H1 (cell line): ENCODE measurements at regions not wholly inside any gene's neighbourhood (a gene's known extent, or its start where the extent isn't known, plus 50 kb on each side); places are given as distances from the start of the nearest gene placed in this dataset.

Experiments
- CTCF ChIA-PET: fragments of 300-600 bp; sonication (Branson Sonifier 250); formaldehyde crosslinking; loops from one replicate; lab custom pipeline; 2021; ENCODE audit not compliant: partially characterized antibody; lab: Charles Lee
- POLR2A ChIA-PET: fragments of 300-600 bp; sonication (Branson Sonifier 250); formaldehyde crosslinking; loops from one replicate; lab custom pipeline; 2021; ENCODE audit warnings: inconsistent platforms; ENCODE audit not compliant: partially characterized antibody; lab: Charles Lee
- DNase-seq, 2 experiments: peaks; one replicate each; pipeline versions ENCODE4 v3.0.0 to v3.0.0-alpha.2; 2010 to 2022; ENCODE audit warnings: low spot score in 2 of 2, low read depth in 1 of 2, mixed read lengths in 1 of 2
- FAIRE-seq: peaks from 2 replicates; lab custom pipeline; 2011; peaks lifted over from hg19 to GRCh38; lab: Jason Lieb, UNC
- H2AFZ ChIP-seq: 2 replicates; pipeline ENCODE4 v1.8.1; 2012; ENCODE audit warnings: low read length, inconsistent platforms
- H2AK5ac ChIP-seq: 2 replicates; pipeline ENCODE4 v1.6.1; 2013; ENCODE audit warnings: low read depth, low read length
- H2BK120ac ChIP-seq: replicated peaks from 2 replicates; pipeline ENCODE3; 2013; ENCODE audit warnings: low read depth, low read length, inconsistent platforms
- H2BK12ac ChIP-seq: 2 replicates; pipeline ENCODE4 v1.6.1; 2013; ENCODE audit warnings: low read depth, low read length
- H2BK15ac ChIP-seq: 2 replicates; pipeline ENCODE4 v1.6.1; 2013; ENCODE audit warnings: low read length
- H2BK20ac ChIP-seq: 2 replicates; pipeline ENCODE4 v1.6.1; 2013; ENCODE audit warnings: low read length
- H2BK5ac ChIP-seq: 2 replicates; pipeline ENCODE4 v1.6.1; 2013; ENCODE audit warnings: low read depth, low read length
- H3K14ac ChIP-seq: 2 replicates; pipeline ENCODE4 v1.6.1; 2013; ENCODE audit warnings: inconsistent platforms; ENCODE audit not compliant: insufficient read length
- H3K18ac ChIP-seq: 2 replicates; pipeline ENCODE4 v1.6.1; 2013; ENCODE audit warnings: low read length; ENCODE audit errors: extremely low read depth
- H3K23ac ChIP-seq: 2 replicates; pipeline ENCODE4 v1.6.1; 2013; ENCODE audit warnings: inconsistent platforms; ENCODE audit not compliant: insufficient read length
- H3K23me2 ChIP-seq: 2 replicates; pipeline ENCODE4 v1.6.1; 2013; ENCODE audit warnings: low read depth, low read length
- H3K27ac ChIP-seq: 2 replicates; pipeline ENCODE4 v1.6.1; 2011; ENCODE audit warnings: low read depth, low read length, inconsistent platforms
- H3K27me3 ChIP-seq, 4 experiments: replicated peaks in 1 of 4; 1 replicate in 1 of 4; 2 replicates in 3 of 4; pipeline versions ENCODE4 v1.6.1 to v1.8.1; 2011 to 2013; ENCODE audit warnings: low read length in 3 of 4, mild to moderate bottlenecking in 3 of 4, inconsistent platforms in 2 of 4, mixed read lengths in 2 of 4, moderate library complexity in 1 of 4; ENCODE audit not compliant: control insufficient read depth in 3 of 4, insufficient read depth in 3 of 4; ENCODE audit errors: extremely low read depth in 1 of 4
- H3K36me3 ChIP-seq, 4 experiments: 2 replicates each; pipeline versions ENCODE4 v1.6.1 to v1.8.1; 2011 to 2013; ENCODE audit warnings: mild to moderate bottlenecking in 4 of 4, low read length in 3 of 4, moderate library complexity in 2 of 4, control low read depth in 1 of 4, inconsistent platforms in 1 of 4; ENCODE audit not compliant: insufficient read depth in 4 of 4, control insufficient read depth in 2 of 4
- H3K4ac ChIP-seq: replicated peaks from 2 replicates; pipeline ENCODE3; 2013; ENCODE audit warnings: low read length, low read depth, mixed read lengths, inconsistent platforms; ENCODE audit not compliant: insufficient read length
- H3K4me1 ChIP-seq, 4 experiments: replicated peaks in 1 of 4; 1 replicate in 1 of 4; 2 replicates in 3 of 4; pipeline versions ENCODE4 v1.6.1 to v1.8.1; 2011 to 2013; ENCODE audit warnings: low read length in 3 of 4, inconsistent platforms in 2 of 4, mixed read lengths in 1 of 4; ENCODE audit not compliant: insufficient read depth in 4 of 4, control insufficient read depth in 3 of 4
- H3K4me2 ChIP-seq, 2 experiments: 2 replicates each; pipeline versions ENCODE4 v1.6.1 to v1.8.1; 2011 to 2013; ENCODE audit warnings: low read depth in 2 of 2, low read length in 2 of 2, control low read depth in 1 of 2, inconsistent platforms in 1 of 2, mild to moderate bottlenecking in 1 of 2; ENCODE audit not compliant: insufficient read depth in 1 of 2
- H3K4me3 ChIP-seq, 4 experiments: fragments of 200-600, 300-600 bp in 1 of 4; sonication (generic), shearing (Covaris generic), sonication (Bioruptor Twin) in 1 of 4; 2 replicates each; pipeline versions ENCODE4 v1.5.1 to v1.8.1; 2011 to 2016; ENCODE audit warnings: low read length in 4 of 4, low read depth in 3 of 4, control low read depth in 2 of 4, inconsistent platforms in 2 of 4, mild to moderate bottlenecking in 2 of 4, mixed read lengths in 1 of 4, moderate library complexity in 1 of 4; ENCODE audit not compliant: insufficient read depth in 2 of 4; ENCODE audit errors: extremely low read depth in 1 of 4
- H3K56ac ChIP-seq: replicated peaks from 2 replicates; pipeline ENCODE3; 2013; ENCODE audit warnings: low read depth, mild to moderate bottlenecking, mixed read lengths, low read length, inconsistent platforms; ENCODE audit not compliant: insufficient read length
- H3K79me1 ChIP-seq: 2 replicates; pipeline ENCODE4 v1.6.1; 2013; ENCODE audit warnings: low read depth, low read length, control low read depth
- H3K79me2 ChIP-seq, 2 experiments: 2 replicates each; pipeline versions ENCODE4 v1.6.1 to v1.8.1; 2012 to 2013; ENCODE audit warnings: low read length in 2 of 2, mild to moderate bottlenecking in 2 of 2, inconsistent platforms in 1 of 2; ENCODE audit not compliant: insufficient read depth in 2 of 2, control insufficient read depth in 1 of 2
- H3K9ac ChIP-seq, 4 experiments: replicated peaks in 1 of 4; 1 replicate in 1 of 4; 2 replicates in 3 of 4; pipeline versions ENCODE4 v1.6.1 to v1.8.1; 2011 to 2013; ENCODE audit warnings: low read depth in 3 of 4, low read length in 3 of 4, control low read depth in 2 of 4, mild to moderate bottlenecking in 2 of 4, moderate library complexity in 2 of 4, inconsistent platforms in 1 of 4; ENCODE audit errors: extremely low read depth in 1 of 4
- H3K9me3 ChIP-seq, 2 experiments: 2 replicates each; pipeline versions ENCODE4 v1.6.1 to v1.8.1; 2012 to 2013; ENCODE audit warnings: mild to moderate bottlenecking in 2 of 2, moderate library complexity in 2 of 2, control low read depth in 1 of 2, inconsistent platforms in 1 of 2, low read depth in 1 of 2, low read length in 1 of 2, mixed read lengths in 1 of 2; ENCODE audit not compliant: insufficient read depth in 2 of 2
- H4K20me1 ChIP-seq, 2 experiments: replicated peaks in 1 of 2; 2 replicates each; pipeline versions ENCODE3 to v1.8.1; 2011 to 2013; ENCODE audit warnings: inconsistent platforms in 2 of 2, low read length in 2 of 2, mild to moderate bottlenecking in 1 of 2; ENCODE audit not compliant: insufficient read depth in 2 of 2, control insufficient read depth in 1 of 2
- H4K5ac ChIP-seq: 2 replicates; pipeline ENCODE4 v1.6.1; 2013; ENCODE audit warnings: low read length, low read depth, mixed read lengths, inconsistent platforms; ENCODE audit not compliant: insufficient read length
- H4K8ac ChIP-seq: 2 replicates; pipeline ENCODE4 v1.8.0; 2013; ENCODE audit warnings: mild to moderate bottlenecking, moderate library complexity, low read length, inconsistent platforms; ENCODE audit not compliant: insufficient read depth; ENCODE audit errors: extremely low read depth
- H4K91ac ChIP-seq: replicated peaks from 2 replicates; pipeline ENCODE3; 2013; ENCODE audit warnings: low read length, mixed read lengths, inconsistent platforms; ENCODE audit not compliant: insufficient read length
- ASH2L ChIP-seq: fragments of 200-600, 300-600 bp; sonication (generic); IDR thresholded peaks from one replicate; pipeline ENCODE4 v1.7.1; 2017; ENCODE audit warnings: low read length
- BACH1 ChIP-seq: IDR thresholded peaks from 2 replicates; pipeline ENCODE4 v1.6.1; 2012; ENCODE audit warnings: low read length, improper control_type of control experiment
- CEBPB ChIP-seq: IDR thresholded peaks from 2 replicates; pipeline ENCODE4 v1.6.1; 2012; ENCODE audit warnings: low read depth, low read length
- CREB1 ChIP-seq: IDR thresholded peaks from 2 replicates; pipeline ENCODE4 v1.6.1; 2012; ENCODE audit warnings: inconsistent platforms
- RAD21 ChIP-seq, 2 experiments: IDR thresholded peaks in 1 of 2; conservative IDR thresholded peaks in 1 of 2; 2 replicates each; pipeline ENCODE4 v1.6.1; 2011; ENCODE audit warnings: low read depth in 2 of 2, low read length in 2 of 2, improper control_type of control experiment in 1 of 2, inconsistent platforms in 1 of 2, mild to moderate bottlenecking in 1 of 2, moderate library complexity in 1 of 2
- RBBP5 ChIP-seq: IDR thresholded peaks from 2 replicates; pipeline ENCODE4 v1.7.1; 2012; ENCODE audit warnings: low read depth, mild to moderate bottlenecking, inconsistent platforms, low read length, moderate library complexity, borderline replicate concordance
- RNF2 ChIP-seq: fragments of 200-900, 300-1000 bp; sonication (generic); IDR thresholded peaks from 2 replicates; pipeline ENCODE4 v1.7.1; 2016; ENCODE audit warnings: borderline replicate concordance, low read depth, mild to moderate bottlenecking, antibody characterized with exemption, low read length; ENCODE audit not compliant: poor library complexity, severe bottlenecking; ENCODE audit errors: missing control alignments
- RXRA ChIP-seq: IDR thresholded peaks from 2 replicates; pipeline ENCODE4 v1.6.1; 2011; ENCODE audit warnings: low read depth, mild to moderate bottlenecking, low read length, moderate library complexity; ENCODE audit not compliant: insufficient read depth
- YY1 ChIP-seq: IDR thresholded peaks from 2 replicates; pipeline ENCODE4 v1.6.1; 2011; ENCODE audit warnings: low read depth, mild to moderate bottlenecking, low read length
- ZNF274 ChIP-seq: IDR thresholded peaks from 2 replicates; pipeline ENCODE4 v1.7.0; 2012; ENCODE audit warnings: low read length, borderline replicate concordance; ENCODE audit errors: extremely low read depth

DNA sequence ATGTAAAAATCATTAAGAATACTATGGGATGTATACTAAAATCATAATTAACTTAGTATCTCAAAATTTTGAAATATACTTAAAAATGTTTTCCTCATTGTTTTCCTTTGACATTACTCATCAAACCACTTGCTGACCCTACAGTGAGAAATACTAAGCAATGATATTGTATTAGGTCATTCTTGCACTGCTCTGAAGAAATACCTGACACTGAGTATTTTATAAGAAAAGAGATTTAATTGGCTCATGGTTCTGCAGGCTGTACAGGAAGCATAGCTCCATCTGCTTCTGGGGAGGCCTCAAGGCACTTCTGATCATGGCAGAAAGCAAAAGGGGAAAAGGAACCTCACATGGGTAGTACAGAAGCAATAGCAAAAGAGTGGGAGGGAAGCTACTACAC is 950.9 kb upstream of the CHORDC1 start:
- no peak overlapping the region for H3K23ac ChIP-seq
- no peak overlapping the region for H2BK120ac ChIP-seq
- FAIRE-seq (no peak), DNase-seq (no peak)
- no peak overlapping the region for H3K14ac ChIP-seq
- H2BK12ac ChIP-seq: no peak overlapping the region
- H3K56ac ChIP-seq: no peak overlapping the region
- no peak overlapping the region for H3K18ac ChIP-seq
- no peak overlapping the region for H2BK15ac ChIP-seq
- ChIA-PET CTCF (no interaction called here), POLR2A (no interaction called here)
- H3K27me3 ChIP-seq: no peaks in the 10 kb centered on the region
- H4K5ac ChIP-seq: no peak overlapping the region
- H2AFZ ChIP-seq: no peak overlapping the region
- no peak overlapping the region for H2BK5ac ChIP-seq
- no peaks in the 10 kb centered on the region for H3K79me1 ChIP-seq
- no peak overlapping the region for H3K4ac ChIP-seq
- TF ChIP-seq RNF2 (no peak), RXRA (no peak), ZNF274 (no peak), RBBP5 (no peak), CREB1 (no peak), BACH1 (no peak), RAD21 (IDR thresholded peaks at IDR 0.05 in 1 of 2, conservative IDR thresholded peaks at IDR 0.05 in 1 of 2; ENCODE audit: low read depth in 2 of 2, low read length in 2 of 2) (no peak), YY1 (no peak), CEBPB (no peak), ASH2L (no peak)
- no peak overlapping the region for H3K4me3 ChIP-seq
- no peaks in the 10 kb centered on the region for H3K4me1 ChIP-seq
- no peaks in the 10 kb centered on the region for H3K23me2 ChIP-seq
- no peak overlapping the region for H2BK20ac ChIP-seq
- no peak overlapping the region for H3K9ac ChIP-seq
- no peaks in the 10 kb centered on the region for H3K36me3 ChIP-seq
- H3K9me3 ChIP-seq: no peaks in the 10 kb centered on the region
- no peak overlapping the region for H4K8ac ChIP-seq
- no peak overlapping the region for H4K91ac ChIP-seq
- no peak overlapping the region for H3K27ac ChIP-seq
- H4K20me1 ChIP-seq: no peaks in the 10 kb centered on the region
- H2AK5ac ChIP-seq: no peak overlapping the region
- H3K79me2 ChIP-seq: no peaks in the 10 kb centered on the region
- no peak overlapping the region for H3K4me2 ChIP-seq
